ENCODE measurements at regions not wholly inside any gene's neighbourhood (a gene's known extent, or its start where the extent isn't known, plus 50 kb on each side); places are given as distances from the start of the nearest gene placed in this dataset.
"Not testable (repeated sequence)": the region's sequence is repeated elsewhere in the genome, so short reads cannot be mapped to it uniquely, and the experiment has no call there.

- no peak for DNase-seq (ENCODE audit: low read depth, low spot score)
Measured at GRCh38 chr13:83730674-83731073, 151.6 kb downstream of the SLITRK1 start.

GRCh38 chr13:83722443-83722842 is 159.8 kb downstream of the SLITRK1 start:
- DNase-seq (ENCODE audit: low read depth, low spot score), result no peak

- no peak for DNase-seq (ENCODE audit: low read depth, low spot score)
Measured at GRCh38 chr13:83716121-83716520, 166.2 kb downstream of the SLITRK1 start.

DNA sequence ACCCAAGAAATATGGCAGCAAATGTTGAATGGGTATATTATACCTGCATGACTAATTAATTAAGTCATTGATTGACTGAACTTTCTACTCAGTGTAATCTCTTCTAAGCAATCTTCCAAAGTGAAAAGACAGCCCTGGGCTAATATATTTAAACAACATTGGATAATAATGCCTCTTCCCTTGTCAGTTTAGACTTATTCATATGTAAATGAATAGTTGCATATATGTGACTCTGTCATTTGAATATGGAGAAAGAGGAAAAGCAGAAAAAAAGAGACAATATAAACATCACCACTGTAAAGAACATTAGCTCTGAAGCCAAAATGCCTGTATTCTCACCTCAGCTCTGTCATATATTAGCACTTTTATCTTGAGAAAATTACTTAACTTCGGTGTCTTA is 168.0 kb downstream of the SLITRK1 start:
- DNase-seq (ENCODE audit: low read depth, low spot score), result no peak

GRCh38 chr13:83710133-83710515 is 172.2 kb downstream of the SLITRK1 start:
- no peak for DNase-seq (ENCODE audit: low read depth, low spot score)

GRCh38 chr13:83709426-83710132 is 172.7 kb downstream of the SLITRK1 start:
- DNase-seq (ENCODE audit: low read depth, low spot score), result no peak

GRCh38 chr13:83702021-83702420 is 180.3 kb downstream of the SLITRK1 start:
- DNase-seq (ENCODE audit: low read depth, low spot score), result no peak

GRCh38 chr13:83692800-83693199 is 189.5 kb downstream of the SLITRK1 start:
- no peak for DNase-seq (ENCODE audit: low read depth, low spot score)

DNA sequence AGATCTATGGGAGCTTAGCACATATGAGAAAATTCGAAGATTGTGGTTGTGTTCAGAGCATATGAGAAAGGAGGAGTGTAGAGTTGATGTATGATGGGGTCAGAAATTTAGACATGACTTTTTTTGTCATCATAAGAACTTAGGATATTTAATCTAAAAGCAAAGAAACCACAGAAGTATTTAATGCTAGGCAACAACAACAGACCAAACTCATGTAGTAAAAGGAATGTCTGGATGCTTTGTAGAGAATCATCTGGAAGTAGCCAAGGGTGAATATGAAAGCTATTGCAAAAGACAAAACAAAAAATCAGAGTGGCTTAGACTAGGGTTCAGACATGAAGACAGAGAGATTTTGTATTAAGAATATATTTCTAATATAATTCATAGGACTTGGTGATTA is 190.3 kb downstream of the SLITRK1 start:
- DNase-seq (ENCODE audit: low read depth, low spot score), result no peak

- DNase-seq (ENCODE audit: low read depth, low spot score), result no peak
Measured at GRCh38 chr13:83681547-83681946, 200.7 kb downstream of the SLITRK1 start.

GRCh38 chr13:83677985-83678384 is 204.3 kb downstream of the SLITRK1 start:
- no peak for DNase-seq (ENCODE audit: low read depth, low spot score)

- no peak for DNase-seq (ENCODE audit: low read depth, low spot score)
Measured at GRCh38 chr13:83672612-83673011, 209.7 kb downstream of the SLITRK1 start.

- DNase-seq (ENCODE audit: low read depth, low spot score), result no peak
Measured at GRCh38 chr13:83667606-83668005, 214.7 kb downstream of the SLITRK1 start.

- no peak for DNase-seq (ENCODE audit: low read depth, low spot score)
Measured at GRCh38 chr13:83666141-83666540, 216.1 kb downstream of the SLITRK1 start.

DNA sequence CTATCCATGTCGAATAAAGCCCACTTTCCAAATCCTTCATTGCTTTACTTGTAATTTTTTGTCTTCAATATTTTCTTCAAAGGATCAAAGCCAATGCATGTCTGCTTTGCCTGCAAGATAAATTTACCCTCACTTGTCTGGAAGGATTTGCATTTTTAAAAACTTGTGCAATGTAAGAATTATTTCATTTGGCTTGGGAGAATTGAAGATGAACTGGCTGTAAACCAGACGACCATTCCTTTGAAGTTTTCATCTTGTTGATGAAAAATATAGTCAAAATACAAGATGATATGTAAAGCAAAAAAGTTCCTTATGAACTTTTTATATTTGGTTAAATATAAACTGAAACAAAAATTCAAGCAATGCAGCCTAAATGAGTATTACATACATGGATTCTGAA is 225.0 kb downstream of the SLITRK1 start:
- no peak for DNase-seq (ENCODE audit: low read depth, low spot score)

DNA sequence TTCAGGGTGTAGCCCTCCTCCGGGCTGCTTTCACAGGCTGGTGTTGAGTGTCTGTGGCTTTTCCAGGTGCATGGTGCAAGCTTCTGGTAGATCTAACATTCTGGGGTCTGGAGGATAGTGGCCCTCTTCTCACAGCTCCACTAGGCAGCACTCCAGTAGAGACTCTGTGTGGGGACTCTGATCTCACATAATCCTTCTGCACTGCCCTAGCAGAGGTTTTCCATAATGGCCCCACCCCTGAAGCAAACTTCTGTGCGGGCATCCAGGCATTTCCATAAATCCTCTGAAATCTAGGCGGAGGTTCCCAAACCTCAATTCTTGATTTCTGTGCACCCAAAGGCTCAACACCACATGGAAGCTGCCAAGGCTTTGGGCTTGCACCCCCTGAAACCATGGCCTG is 239.7 kb downstream of the SLITRK1 start:
- not testable (repeated sequence) for DNase-seq (ENCODE audit: low read depth, low spot score)

- no peak for DNase-seq (ENCODE audit: low read depth, low spot score)
Measured at GRCh38 chr13:83634601-83635000, 247.7 kb downstream of the SLITRK1 start.

DNA sequence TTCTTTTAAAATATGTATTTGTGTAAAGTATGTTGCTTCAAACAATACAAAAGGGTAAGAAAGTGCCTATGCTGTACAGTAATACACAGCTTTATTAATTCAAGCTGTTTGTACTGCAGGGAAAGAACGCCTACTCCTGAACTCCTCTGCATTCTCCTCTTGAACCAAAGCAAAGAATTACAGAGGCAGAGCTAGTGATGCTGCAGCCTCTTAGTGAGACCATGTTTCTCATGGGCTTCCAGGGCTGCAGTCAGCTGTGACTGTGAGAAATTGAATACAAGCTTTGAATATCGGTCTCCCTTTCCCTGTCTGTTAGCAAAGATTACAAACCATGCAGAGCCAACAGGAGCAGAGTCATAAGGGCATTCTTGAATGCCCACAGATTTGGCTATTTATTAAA is 248.5 kb downstream of the SLITRK1 start:
- DNase-seq (ENCODE audit: low read depth, low spot score), result no peak

- no peak for DNase-seq (ENCODE audit: low read depth, low spot score)
Measured at GRCh38 chr13:83622422-83622784, 259.9 kb downstream of the SLITRK1 start.

- no peak for DNase-seq (ENCODE audit: low read depth, low spot score)
Measured at GRCh38 chr13:83621765-83622421, 260.4 kb downstream of the SLITRK1 start.

GRCh38 chr13:83620530-83621220 is 261.6 kb downstream of the SLITRK1 start:
- no peak for DNase-seq (ENCODE audit: low read depth, low spot score)

GRCh38 chr13:83618966-83619365 is 263.3 kb downstream of the SLITRK1 start:
- no peak for DNase-seq (ENCODE audit: low read depth, low spot score)

DNA sequence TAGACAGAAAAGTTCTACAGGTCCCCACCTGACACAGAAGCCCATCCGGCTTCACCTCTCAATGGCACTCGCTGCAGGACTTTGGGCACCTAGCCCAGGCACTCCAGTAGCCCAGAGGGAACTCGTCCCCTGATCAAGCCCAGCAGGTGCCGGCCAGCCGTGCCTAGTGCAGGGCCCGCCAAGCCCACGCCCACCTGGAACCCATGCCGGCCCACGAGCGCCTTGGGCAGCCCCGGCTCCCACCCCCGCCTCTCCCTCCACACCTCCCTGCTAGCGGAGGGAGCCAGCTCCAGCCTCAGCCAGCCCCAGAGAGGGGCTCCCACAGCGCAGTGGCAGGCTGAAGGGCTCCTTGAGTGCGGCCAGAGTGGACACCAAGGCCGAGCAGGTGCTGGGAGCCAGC is 268.8 kb downstream of the SLITRK1 start:
- no peak for DNase-seq (ENCODE audit: low read depth, low spot score)
